ENCODE measurements at regions not wholly inside any gene's neighbourhood (a gene's known extent, or its start where the extent isn't known, plus 50 kb on each side); places are given as distances from the start of the nearest gene placed in this dataset.

DNA sequence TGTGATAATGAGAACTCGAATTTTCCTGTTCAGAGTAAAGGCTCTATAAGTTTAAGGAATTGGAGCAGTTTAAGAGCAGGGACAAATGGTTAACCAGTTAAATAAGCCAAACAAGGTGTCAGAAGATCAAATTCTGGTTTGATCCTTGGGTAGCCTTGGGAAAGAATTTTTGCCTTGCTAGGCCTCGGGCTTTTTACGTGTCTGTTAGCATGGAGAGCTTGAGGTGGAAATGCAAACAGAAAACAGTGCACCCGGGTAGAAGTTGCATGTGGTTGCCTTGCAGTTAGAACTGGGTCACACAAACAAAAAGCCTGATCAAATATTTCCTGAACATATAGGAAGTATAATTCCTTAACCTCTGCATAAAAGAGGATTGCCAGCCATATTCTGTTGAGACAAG is 58.3 kb downstream of the RIN2 start:
- TF ChIP-seq POLR2A (IDR thresholded peaks at IDR 0.05; ENCODE audit: low read depth, low read length): no peak
- TF ChIP-seq POLR2AphosphoS5 (IDR thresholded peaks at IDR 0.05; ENCODE audit: low read depth, low read length): no peak
- no peak for TF ChIP-seq TAF1 (IDR thresholded peaks at IDR 0.05; ENCODE audit: borderline replicate concordance, low read depth, low read length)
